Choroid plexus epithelial cell (primary cell): ENCODE measurements at regions not wholly inside any gene's neighbourhood (a gene's known extent, or its start where the extent isn't known, plus 50 kb on each side); places are given as distances from the start of the nearest gene placed in this dataset.
"Not testable (repeated sequence)": the region's sequence is repeated elsewhere in the genome, so short reads cannot be mapped to it uniquely, and the experiment has no call there.

Experiments used
- DNase-seq: peaks from one replicate; pipeline ENCODE4 v3.0.0-alpha.2; 2010; ENCODE audit warnings: low read depth
- H3K4me3 ChIP-seq: 2 replicates; pipeline ENCODE4 v1.5.1; 2011; ENCODE audit warnings: low read depth, mild to moderate bottlenecking, control low read depth, low read length, moderate library complexity
- CTCF ChIP-seq: conservative IDR thresholded peaks from 2 replicates; pipeline ENCODE4 v1.5.1; 2011; ENCODE audit warnings: low read depth, mild to moderate bottlenecking, control low read depth, inconsistent platforms, low read length, moderate library complexity

GRCh38 chr6:156197513-156197912 lies 579.7 kb upstream of the ARID1B start:
- TF ChIP-seq CTCF = no peak
- H3K4me3 ChIP-seq = no peak overlapping the region

GRCh38 chr6:156194981-156195380 lies 582.2 kb upstream of the ARID1B start:
- TF ChIP-seq CTCF = no peak

More at GRCh38 chr6:156197513-156197912, 579.7 kb upstream of the ARID1B start:
- no peak for DNase-seq

GRCh38 chr6:156193381-156193780 lies 583.8 kb upstream of the ARID1B start:
- DNase-seq = no peak
- no peak overlapping the region for H3K4me3 ChIP-seq
- no peak for TF ChIP-seq CTCF

More at GRCh38 chr6:156194981-156195380, 582.2 kb upstream of the ARID1B start:
- H3K4me3 ChIP-seq = no peak overlapping the region
- DNase-seq = no peak

GRCh38 chr6:156191895-156192294 lies 585.3 kb upstream of the ARID1B start:
- TF ChIP-seq CTCF = no peak
- DNase-seq = no peak
- no peak overlapping the region for H3K4me3 ChIP-seq

- H3K4me3 ChIP-seq, DNase-seq: not testable (repeated sequence)
These were observed 585.8 kb upstream of the ARID1B start for GRCh38 chr6:156191390-156191789.

GRCh38 chr6:156190270-156190669 lies 586.9 kb upstream of the ARID1B start:
- DNase-seq = no peak
- no peak for TF ChIP-seq CTCF
- no peak overlapping the region for H3K4me3 ChIP-seq

- no peak for TF ChIP-seq CTCF
These were observed 587.5 kb upstream of the ARID1B start for GRCh38 chr6:156189714-156190113.

GRCh38 chr6:156189195-156189594 lies 588.0 kb upstream of the ARID1B start:
- no peak for DNase-seq
- no peak overlapping the region for H3K4me3 ChIP-seq
- no peak for TF ChIP-seq CTCF

More at GRCh38 chr6:156189714-156190113, 587.5 kb upstream of the ARID1B start:
- no peak overlapping the region for H3K4me3 ChIP-seq
- no peak for DNase-seq
